HepG2 (cell line): ENCODE measurements at regions not wholly inside any gene's neighbourhood (a gene's known extent, or its start where the extent isn't known, plus 50 kb on each side); places are given as distances from the start of the nearest gene placed in this dataset.

Experiments
- ATAC-seq: fragments of 200-7000 bp; cut with Tn5 transposase; 3 replicates; pipeline ENCODE4 v1.9.1; 2020; ENCODE audit warnings: mild to moderate bottlenecking, moderate library complexity
- BruUV-seq: library from RNA; stranded (reverse); fragments of 400-500 nt; replicated peaks from 2 replicates; lab custom pipeline; 2021; lab: Mats Ljungman, UMichigan
- CTCF ChIA-PET: fragments of 300-600 bp; formaldehyde crosslinking; extraction: SDS; loops from one replicate; lab custom pipeline; 2021; ENCODE audit warnings: low total read pairs, inconsistent platforms, low intra/inter-chr PET ratio; lab: Yijun Ruan, JAX
- POLR2A ChIA-PET: fragments of 350-600 bp; sonication (Branson Sonifier 250); formaldehyde crosslinking; loops from one replicate; lab custom pipeline; 2020; ENCODE audit warnings: antibody characterized with exemption, inconsistent platforms; lab: Yijun Ruan, JAX
- DNase-seq: peaks from one replicate; pipeline ENCODE4 v3.0.0-alpha.2; 2015; ENCODE audit warnings: low spot score
- FAIRE-seq: peaks from 3 replicates; lab custom pipeline; 2011; peaks lifted over from hg19 to GRCh38; lab: Jason Lieb, UNC
- H2AFZ ChIP-seq: one replicate; pipeline ENCODE4 v1.6.1; 2011; ENCODE audit warnings: low read length, inconsistent platforms
- H3K27ac ChIP-seq: fragments of 300-600 bp; 3 replicates; pipeline ENCODE4 v1.8.0; 2011; ENCODE audit warnings: mixed run types, mild to moderate bottlenecking, mixed read lengths, low read length, inconsistent platforms; ENCODE audit not compliant: insufficient read depth; ENCODE audit errors: extremely low read length
- H3K27me3 ChIP-seq, 2 experiments: fragments of 200-600 bp in 1 of 2; 2 replicates in 1 of 2; 3 replicates in 1 of 2; pipeline versions ENCODE4 v1.6.0 to v1.8.0; 2011; ENCODE audit warnings: low read length in 2 of 2, mild to moderate bottlenecking in 2 of 2, moderate library complexity in 2 of 2, inconsistent platforms in 1 of 2; ENCODE audit not compliant: insufficient read depth in 2 of 2, control insufficient read depth in 1 of 2
- H3K36me3 ChIP-seq, 2 experiments: fragments of 200-600 bp in 1 of 2; replicated peaks in 1 of 2; 2 replicates in 1 of 2; 3 replicates in 1 of 2; pipeline versions ENCODE4 v1.5.1 to v1.8.0; 2011; ENCODE audit warnings: low read length in 2 of 2, inconsistent platforms in 1 of 2; ENCODE audit not compliant: insufficient read depth in 2 of 2, control insufficient read depth in 1 of 2
- H3K4me1 ChIP-seq: 2 replicates; pipeline ENCODE4 v1.5.1; 2012; ENCODE audit warnings: low read length, inconsistent platforms; ENCODE audit not compliant: insufficient read depth
- H3K4me2 ChIP-seq: 2 replicates; pipeline ENCODE4 v1.6.0; 2011; ENCODE audit warnings: low read depth, low read length, inconsistent platforms
- H3K4me3 ChIP-seq, 3 experiments: fragments of 200-600 bp in 1 of 3; sonication (generic), shearing (Covaris generic) in 1 of 3; replicated peaks in 1 of 3; 2 replicates each; pipeline ENCODE4 v1.5.1; 2011 to 2016; ENCODE audit warnings: low read length in 3 of 3, inconsistent platforms in 2 of 3, low read depth in 2 of 3, mild to moderate bottlenecking in 2 of 3, control low read depth in 1 of 3, mixed read lengths in 1 of 3; ENCODE audit not compliant: insufficient read depth in 1 of 3
- H3K79me2 ChIP-seq: one replicate; pipeline ENCODE4 v1.6.1; 2011; ENCODE audit warnings: low read length, inconsistent platforms; ENCODE audit not compliant: insufficient read depth
- H3K9ac ChIP-seq: 2 replicates; pipeline ENCODE4 v1.6.0; 2011; ENCODE audit warnings: mild to moderate bottlenecking, low read depth, low read length, inconsistent platforms; ENCODE audit not compliant: insufficient read depth
- H3K9me3 ChIP-seq: 2 replicates; pipeline ENCODE4 v1.5.1; 2012; ENCODE audit warnings: mild to moderate bottlenecking, low read length
- H4K20me1 ChIP-seq: 2 replicates; pipeline ENCODE4 v1.6.0; 2011; ENCODE audit warnings: inconsistent platforms, mild to moderate bottlenecking, low read length, moderate library complexity; ENCODE audit not compliant: insufficient read depth
- CHCHD3 ChIP-seq: sonication (generic); formaldehyde crosslinking; IDR thresholded peaks from 2 replicates; pipeline ENCODE4 v1.8.0; 2022; ENCODE audit warnings: mild to moderate bottlenecking, missing genetic modification reagents, moderate library complexity
- EP300 ChIP-seq, 3 experiments: sonication (generic) in 1 of 3; formaldehyde crosslinking in 1 of 3; IDR thresholded peaks; 2 replicates each; pipeline versions ENCODE4 v1.5.1 to v1.6.1; 2011 to 2020; ENCODE audit warnings: low read depth in 2 of 3, low read length in 2 of 3, borderline replicate concordance in 1 of 3, improper control_type of control experiment in 1 of 3, mild to moderate bottlenecking in 1 of 3, missing genetic modification reagents in 1 of 3, moderate library complexity in 1 of 3
- GABPB1 ChIP-seq: IDR thresholded peaks from 2 replicates; pipeline ENCODE4 v1.6.1; 2016; ENCODE audit warnings: mild to moderate bottlenecking, missing genetic modification reagents, moderate library complexity, missing compliant biosample characterization
- HIVEP1 ChIP-seq: sonication (generic); formaldehyde crosslinking; IDR thresholded peaks from 2 replicates; pipeline ENCODE4 v1.4.0; 2020; ENCODE audit warnings: mild to moderate bottlenecking, missing genetic modification reagents
- IRX3 ChIP-seq: sonication (generic); formaldehyde crosslinking; IDR thresholded peaks from 2 replicates; pipeline ENCODE4 v1.8.1; 2023; ENCODE audit warnings: mild to moderate bottlenecking, low read depth, missing genetic modification reagents, borderline replicate concordance
- KMT2B ChIP-seq: IDR thresholded peaks from 2 replicates; pipeline ENCODE4 v1.6.1; 2016; ENCODE audit warnings: missing genetic modification reagents, missing compliant biosample characterization
- TEAD2 ChIP-seq: sonication (generic); formaldehyde crosslinking; IDR thresholded peaks from 2 replicates; pipeline ENCODE4 v1.9.0; 2021; ENCODE audit warnings: missing genetic modification reagents
- WIZ ChIP-seq: sonication (generic); formaldehyde crosslinking; IDR thresholded peaks from 2 replicates; pipeline ENCODE4 v1.5.1; 2020; ENCODE audit warnings: mild to moderate bottlenecking, missing genetic modification reagents
- ZEB1 ChIP-seq: IDR thresholded peaks from 2 replicates; pipeline ENCODE4 v1.6.1; 2012; ENCODE audit warnings: mild to moderate bottlenecking, low read depth, inconsistent platforms; ENCODE audit not compliant: insufficient replicate concordance
- ZNF580 ChIP-seq: IDR thresholded peaks from 2 replicates; pipeline ENCODE4 v1.6.1; 2016; ENCODE audit warnings: low read depth, borderline replicate concordance
- ZNF691 ChIP-seq: sonication (generic); formaldehyde crosslinking; IDR thresholded peaks from 2 replicates; pipeline ENCODE4 v1.4.0; 2020; ENCODE audit warnings: missing genetic modification reagents, low read depth, mild to moderate bottlenecking, borderline replicate concordance
- ZNF773 ChIP-seq: sonication (generic); formaldehyde crosslinking; IDR thresholded peaks from 2 replicates; pipeline ENCODE4 v1.4.0; 2020; ENCODE audit warnings: missing genetic modification reagents, borderline replicate concordance
- WGBS: methylation state at CpG from one replicate; pipeline ENCODE4 v1.1.6; 2017; ENCODE audit warnings: low lambda C conversion rate; 5-methylcytosine and 5-hydroxymethylcytosine counted together
- in situ Hi-C: cut with HindIII; loops from 2 replicates; pipeline ENCODE4 v1.10.0; 2017; ENCODE audit warnings: low pct_unique_long_range_greater_than_20kb; ENCODE audit not compliant: extremely low pct_ligation_motif_present
- intact Hi-C: fragments of 100-400 bp; cut with micrococcal nuclease; formaldehyde crosslinking; loops from one replicate; pipeline ENCODE4 v1.10.0; 2022; ENCODE audit not compliant: unreplicated experiment

- Histone ChIP-seq H2AFZ (no peak overlapping the region), H3K36me3 (no peaks in the 10 kb centered on the region), H3K4me1 (no peaks in the 10 kb centered on the region), H3K9ac (no peak overlapping the region), H3K9me3 (peaks cover 10% of the 10 kb centered on the region), H3K27me3 (peaks cover 8 to 55% of the 10 kb centered on the region in 2 experiments; a peak in 4 of 5 replicates), H3K4me3 (no peak overlapping the region), H3K27ac (no peak overlapping the region), H3K4me2 (no peak overlapping the region), H4K20me1 (no peaks in the 10 kb centered on the region), H3K79me2 (no peaks in the 10 kb centered on the region)
- no peak for ATAC-seq
- no TSS peak for BruUV-seq
- TF ChIP-seq EP300 (IDR thresholded peaks at IDR 0.05; ENCODE audit: low read depth in 2 of 2, low read length in 2 of 2), result no peak
- TF ChIP-seq EP300 (CRISPR knock-in tag; IDR thresholded peaks at IDR 0.05; ENCODE audit: borderline replicate concordance), result no peak
- no peak for TF ChIP-seq ZNF691
- no peak for TF ChIP-seq ZNF773 (CRISPR knock-in tag)
- TF ChIP-seq KMT2B, result no peak
- no peak for TF ChIP-seq CHCHD3 (CRISPR knock-in tag)
- TF ChIP-seq GABPB1 (CRISPR knock-in tag), result no peak
- TF ChIP-seq TEAD2 (CRISPR knock-in tag), result no peak
- TF ChIP-seq WIZ (CRISPR knock-in tag), result no peak
- no peak for TF ChIP-seq HIVEP1 (CRISPR knock-in tag)
- no peak for TF ChIP-seq IRX3
- no peak for TF ChIP-seq ZNF580
- no peak for TF ChIP-seq ZEB1
- ChIA-PET POLR2A (no interaction called here), CTCF (no interaction called here)
- FAIRE-seq, result no peak
- no peak for DNase-seq
- in situ Hi-C loops, result no loop called here
- WGBS, result 0% methylated on average over 5 of the region's 5 CpGs
- intact Hi-C loops, result no loop called here
Observed at GRCh38 chr6:170124836-170125235, 166.0 kb downstream of the DLL1 start.
